Osteoblast (primary cell): ENCODE measurements at regions not wholly inside any gene's neighbourhood (a gene's known extent, or its start where the extent isn't known, plus 50 kb on each side); places are given as distances from the start of the nearest gene placed in this dataset.
A peak's percentile ranks its signal among the peaks of the same experiment; 100 is the strongest.

Experiments
- DNase-seq: peaks from one replicate; pipeline ENCODE4 v3.0.0; 2011; ENCODE audit warnings: low spot score, mixed read lengths; ENCODE audit not compliant: insufficient read length; ENCODE audit errors: missing footprints
- H2AFZ ChIP-seq: 2 replicates; pipeline ENCODE4 v1.6.0; 2011; ENCODE audit warnings: mild to moderate bottlenecking, low read length
- H3K27ac ChIP-seq: 2 replicates; pipeline ENCODE4 v1.5.1; 2011; ENCODE audit warnings: mild to moderate bottlenecking, low read depth, low read length, moderate library complexity
- H3K27me3 ChIP-seq: 2 replicates; pipeline ENCODE4 v1.6.0; 2012; ENCODE audit warnings: mild to moderate bottlenecking, control low read depth, inconsistent platforms, low read length, moderate library complexity; ENCODE audit not compliant: insufficient read depth
- H3K36me3 ChIP-seq: 2 replicates; pipeline ENCODE4 v1.5.1; 2011; ENCODE audit warnings: mild to moderate bottlenecking, low read length, control low read depth, moderate library complexity; ENCODE audit not compliant: insufficient read depth
- H3K4me1 ChIP-seq: 2 replicates; pipeline ENCODE4 v1.5.1; 2011; ENCODE audit warnings: mild to moderate bottlenecking, low read length, control low read depth, moderate library complexity; ENCODE audit not compliant: insufficient read depth
- H3K4me2 ChIP-seq: 2 replicates; pipeline ENCODE4 v1.6.0; 2011; ENCODE audit warnings: mild to moderate bottlenecking, low read length; ENCODE audit not compliant: insufficient read depth
- H3K4me3 ChIP-seq: fragments of 200-600 bp; sonication (generic); 3 replicates; pipeline ENCODE4 v1.5.1; 2012; ENCODE audit warnings: mild to moderate bottlenecking, low read length, inconsistent platforms; ENCODE audit not compliant: insufficient read depth
- H3K79me2 ChIP-seq: 2 replicates; pipeline ENCODE4 v1.6.0; 2012; ENCODE audit warnings: mild to moderate bottlenecking, low read length, control low read depth, inconsistent platforms; ENCODE audit not compliant: insufficient read depth
- H3K9me3 ChIP-seq: 2 replicates; pipeline ENCODE4 v1.5.1; 2011; ENCODE audit warnings: low read depth, low read length, control low read depth
- H4K20me1 ChIP-seq: 2 replicates; pipeline ENCODE4 v1.6.0; 2012; ENCODE audit warnings: mild to moderate bottlenecking, low read length, control low read depth; ENCODE audit not compliant: insufficient read depth
- TF ChIP-seq, protein P1 (sequence below): IDR thresholded peaks from 2 replicates; pipeline ENCODE4 v1.5.1; 2011; ENCODE audit warnings: mild to moderate bottlenecking, low read depth, low read length, moderate library complexity; ENCODE audit errors: extremely low read depth

DNA sequence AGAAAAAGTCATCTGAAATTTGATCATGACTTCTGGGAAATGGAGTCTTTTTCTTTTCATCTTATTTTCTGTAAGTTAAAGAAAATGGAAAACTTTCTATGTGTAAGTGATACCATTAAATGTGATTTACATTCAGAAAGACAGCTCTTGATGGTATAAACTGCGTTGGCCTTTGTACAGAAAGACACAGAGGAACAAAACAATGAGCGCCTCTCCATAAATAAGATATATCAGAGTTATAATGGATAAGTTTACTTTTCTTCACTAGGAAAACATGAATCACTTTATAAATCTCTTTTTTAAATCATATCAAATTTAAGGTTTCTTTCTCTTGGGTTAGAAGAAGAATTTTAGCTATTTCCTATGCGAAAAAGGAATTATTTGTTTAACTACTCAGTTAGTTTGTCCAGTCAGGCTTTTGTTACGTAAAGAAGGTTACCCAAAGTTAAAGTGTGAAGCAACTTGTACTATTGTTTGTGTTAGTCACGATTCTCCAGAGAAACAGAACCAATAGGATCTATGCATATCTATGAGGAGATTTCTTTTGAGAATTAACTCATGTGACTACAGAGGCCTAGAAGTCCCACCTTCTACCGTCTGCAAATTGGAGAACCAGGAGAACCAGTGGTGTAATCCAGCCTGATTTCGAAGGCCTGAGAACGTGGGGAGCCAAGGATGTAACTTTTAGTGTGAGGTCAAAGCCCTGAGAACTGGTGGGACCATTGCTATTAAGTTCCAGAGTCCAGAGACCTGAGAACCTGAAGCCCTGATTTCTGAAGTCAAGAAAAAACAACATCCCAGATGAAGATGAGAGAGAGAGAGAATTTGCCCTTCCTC is 295.4 kb upstream of the KCNJ16 start:
- no peak overlapping the region for H3K4me2 ChIP-seq
- H3K4me1 ChIP-seq: peaks cover 18% of the 10 kb centered on the region
- no peaks in the 10 kb centered on the region for H3K36me3 ChIP-seq
- no peaks in the 10 kb centered on the region for H4K20me1 ChIP-seq
- H3K79me2 ChIP-seq: no peaks in the 10 kb centered on the region
- H3K27me3 ChIP-seq: no peaks in the 10 kb centered on the region
- TF ChIP-seq, protein P1, sequence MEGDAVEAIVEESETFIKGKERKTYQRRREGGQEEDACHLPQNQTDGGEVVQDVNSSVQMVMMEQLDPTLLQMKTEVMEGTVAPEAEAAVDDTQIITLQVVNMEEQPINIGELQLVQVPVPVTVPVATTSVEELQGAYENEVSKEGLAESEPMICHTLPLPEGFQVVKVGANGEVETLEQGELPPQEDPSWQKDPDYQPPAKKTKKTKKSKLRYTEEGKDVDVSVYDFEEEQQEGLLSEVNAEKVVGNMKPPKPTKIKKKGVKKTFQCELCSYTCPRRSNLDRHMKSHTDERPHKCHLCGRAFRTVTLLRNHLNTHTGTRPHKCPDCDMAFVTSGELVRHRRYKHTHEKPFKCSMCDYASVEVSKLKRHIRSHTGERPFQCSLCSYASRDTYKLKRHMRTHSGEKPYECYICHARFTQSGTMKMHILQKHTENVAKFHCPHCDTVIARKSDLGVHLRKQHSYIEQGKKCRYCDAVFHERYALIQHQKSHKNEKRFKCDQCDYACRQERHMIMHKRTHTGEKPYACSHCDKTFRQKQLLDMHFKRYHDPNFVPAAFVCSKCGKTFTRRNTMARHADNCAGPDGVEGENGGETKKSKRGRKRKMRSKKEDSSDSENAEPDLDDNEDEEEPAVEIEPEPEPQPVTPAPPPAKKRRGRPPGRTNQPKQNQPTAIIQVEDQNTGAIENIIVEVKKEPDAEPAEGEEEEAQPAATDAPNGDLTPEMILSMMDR: no peak
- H3K27ac ChIP-seq: peak overlapping the region; percentile 85
- no peaks in the 10 kb centered on the region for H3K9me3 ChIP-seq
- DNase-seq: peak; percentile 83
- peak overlapping the region; percentile 69 for H2AFZ ChIP-seq
- no peak overlapping the region for H3K4me3 ChIP-seq

DNA sequence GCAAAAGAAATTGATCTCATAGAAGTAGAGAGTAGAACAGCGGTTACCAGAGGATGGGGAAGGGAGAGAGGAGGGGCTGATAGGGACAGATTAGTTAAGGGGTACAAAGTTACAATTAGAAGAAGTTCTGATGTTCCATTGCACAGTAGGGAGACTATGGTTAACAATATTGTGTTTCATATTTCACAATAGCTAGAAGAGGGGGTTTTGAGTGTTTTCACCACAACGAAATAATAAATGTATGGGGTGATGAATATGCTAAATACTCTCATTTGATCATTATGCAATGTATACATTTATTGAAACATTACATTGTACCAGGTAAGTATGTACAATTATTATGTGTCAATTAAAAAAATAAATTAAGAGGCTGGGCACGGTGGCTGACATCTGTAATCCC is 291.2 kb upstream of the KCNJ16 start:
- H3K27ac ChIP-seq: no peak overlapping the region
- no peak overlapping the region for H3K4me2 ChIP-seq
- no peak overlapping the region for H3K4me3 ChIP-seq
- DNase-seq: no peak
- TF ChIP-seq, protein P1: no peak
- H3K79me2 ChIP-seq: no peaks in the 10 kb centered on the region
- no peaks in the 10 kb centered on the region for H3K36me3 ChIP-seq
- H3K9me3 ChIP-seq: no peaks in the 10 kb centered on the region
- no peaks in the 10 kb centered on the region for H3K27me3 ChIP-seq
- H2AFZ ChIP-seq: no peak overlapping the region
- no peaks in the 10 kb centered on the region for H4K20me1 ChIP-seq
- H3K4me1 ChIP-seq: peaks cover 10% of the 10 kb centered on the region

DNA sequence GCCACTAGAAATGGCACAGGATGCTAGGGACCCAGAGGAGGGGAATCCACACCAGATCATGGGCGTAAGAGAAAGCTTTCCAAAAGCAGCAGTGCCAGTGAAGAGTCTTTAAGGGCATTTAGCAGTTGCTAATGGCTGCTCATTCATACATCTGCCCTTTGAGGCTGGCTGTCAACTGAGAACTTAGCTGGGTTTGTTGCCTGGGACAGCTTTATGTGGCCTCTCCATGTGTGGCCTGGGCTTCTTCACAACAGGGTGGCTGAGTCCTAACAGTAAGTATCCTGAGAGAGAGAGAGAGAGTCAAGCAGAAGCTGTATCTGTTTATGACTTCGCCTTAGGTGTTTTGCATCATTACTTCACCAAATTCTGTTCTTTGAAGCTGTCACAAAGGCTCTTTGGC is 286.1 kb upstream of the KCNJ16 start:
- Histone ChIP-seq H3K4me3 (no peak overlapping the region), H3K36me3 (no peaks in the 10 kb centered on the region), H3K27me3 (no peaks in the 10 kb centered on the region), H3K9me3 (no peaks in the 10 kb centered on the region), H4K20me1 (no peaks in the 10 kb centered on the region), H3K79me2 (no peaks in the 10 kb centered on the region), H2AFZ (no peak overlapping the region), H3K4me1 (no peaks in the 10 kb centered on the region), H3K4me2 (no peak overlapping the region), H3K27ac (no peak overlapping the region)
- DNase-seq: no peak
- TF ChIP-seq, protein P1: no peak

DNA sequence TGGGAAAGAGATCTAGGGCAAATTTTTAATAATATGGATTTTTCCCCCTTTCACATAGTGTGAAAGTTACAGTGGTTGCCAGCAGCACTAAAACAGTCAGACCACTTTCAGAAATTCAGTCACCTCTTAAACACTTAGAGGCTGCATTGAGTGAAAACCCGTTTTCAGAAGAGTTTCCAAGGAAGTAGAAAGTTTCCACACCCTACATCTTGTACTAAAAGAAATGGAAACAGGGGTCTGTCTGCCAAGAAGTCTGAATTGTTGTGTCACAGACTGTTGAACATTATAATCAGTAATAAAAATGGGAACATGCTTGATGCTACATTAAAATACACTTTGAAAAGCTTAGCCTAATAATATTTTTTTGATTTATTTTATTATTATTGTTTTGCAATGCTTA is 278.9 kb upstream of the KCNJ16 start:
- no peak overlapping the region for H3K4me3 ChIP-seq
- no peaks in the 10 kb centered on the region for H3K9me3 ChIP-seq
- no peaks in the 10 kb centered on the region for H3K4me1 ChIP-seq
- no peaks in the 10 kb centered on the region for H4K20me1 ChIP-seq
- H2AFZ ChIP-seq: no peak overlapping the region
- no peak for DNase-seq
- H3K27me3 ChIP-seq: no peaks in the 10 kb centered on the region
- H3K27ac ChIP-seq: no peak overlapping the region
- no peak overlapping the region for H3K4me2 ChIP-seq
- H3K36me3 ChIP-seq: no peaks in the 10 kb centered on the region
- H3K79me2 ChIP-seq: no peaks in the 10 kb centered on the region
- TF ChIP-seq, protein P1: no peak
